GM19025 (cell line): ENCODE measurements at regions not wholly inside any gene's neighbourhood (a gene's known extent, or its start where the extent isn't known, plus 50 kb on each side); places are given as distances from the start of the nearest gene placed in this dataset.
"Not testable (repeated sequence)": the region's sequence is repeated elsewhere in the genome, so short reads cannot be mapped to it uniquely, and the experiment has no call there.

Experiments used
- ATAC-seq: cut with Tn5 transposase; IDR thresholded peaks from one replicate; pipeline ENCODE4 v1.9.1; 2021; ENCODE audit warnings: mild to moderate bottlenecking, low read depth, moderate library complexity; ENCODE audit not compliant: unreplicated experiment

DNA sequence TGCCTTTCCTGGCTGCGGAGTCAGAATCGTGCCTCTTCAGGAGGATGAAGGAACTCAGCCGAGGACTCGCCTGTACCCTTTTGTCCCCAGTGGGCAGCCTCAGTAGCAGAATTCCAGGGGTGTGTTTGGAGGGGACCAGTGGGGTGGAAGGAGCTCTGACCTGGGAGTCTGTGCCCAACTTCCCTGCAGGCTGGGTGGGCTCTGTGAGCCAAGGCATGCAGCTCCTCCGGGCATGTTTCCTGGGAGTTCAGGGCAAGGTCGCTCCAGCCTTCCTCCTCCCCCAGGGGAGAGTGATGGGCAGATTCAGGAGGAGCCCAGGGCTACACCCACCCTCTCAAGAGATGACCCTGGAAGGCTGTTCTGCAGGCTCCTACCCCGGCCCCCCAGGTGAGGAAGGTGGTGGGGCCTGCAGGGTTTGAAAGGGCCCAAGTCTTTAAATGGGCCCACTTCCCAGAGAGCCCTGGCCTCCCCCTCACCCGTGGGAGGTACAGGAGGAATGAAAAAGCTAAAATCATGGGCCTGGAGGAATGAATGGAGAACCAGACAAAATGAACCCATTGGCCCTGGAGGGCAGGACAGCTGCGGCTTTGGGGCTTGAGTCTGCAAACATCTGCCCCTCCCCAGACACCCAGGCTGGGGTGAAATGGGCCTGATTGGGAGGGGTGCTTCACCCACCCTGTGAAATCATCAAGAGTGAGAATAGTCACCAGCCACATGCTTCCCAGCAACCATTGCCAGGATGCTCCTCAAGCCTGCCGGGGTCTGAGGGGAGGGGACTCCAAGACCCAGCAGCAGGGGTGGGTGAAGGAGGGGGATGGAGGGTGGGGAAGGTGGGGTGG is 77.6 kb upstream of the PMEPA1 start:
- ATAC-seq: no peak

DNA sequence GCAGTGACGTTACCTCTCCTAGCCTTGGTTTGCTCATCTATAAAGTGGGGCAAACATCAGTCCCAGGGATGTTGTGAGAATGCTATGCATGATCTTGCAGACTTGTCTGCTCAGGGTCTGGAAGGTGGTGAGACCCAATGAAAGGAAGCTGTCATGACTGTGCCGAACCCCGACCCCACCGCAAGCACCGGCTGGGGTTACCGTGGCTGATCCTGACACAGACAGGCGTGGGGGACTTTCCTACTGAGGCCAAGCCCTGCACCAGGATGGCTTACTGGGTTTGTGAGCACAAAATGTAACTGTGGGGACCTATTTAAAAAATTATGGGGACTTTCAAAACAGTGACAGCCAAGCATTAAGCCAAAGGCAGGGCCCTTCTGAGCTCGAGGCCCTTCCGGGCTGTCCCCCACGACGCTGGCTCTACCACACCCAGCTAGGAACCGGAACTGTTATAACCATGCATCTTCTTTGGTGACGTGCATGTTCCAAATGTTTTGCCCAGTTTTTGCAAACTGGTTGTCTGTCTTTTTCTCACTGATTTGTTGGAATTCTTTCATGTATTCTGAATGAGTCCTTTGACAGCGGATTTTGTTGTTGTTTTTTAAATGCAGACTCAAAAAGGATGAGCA is 76.6 kb upstream of the PMEPA1 start:
- no peak for ATAC-seq

DNA sequence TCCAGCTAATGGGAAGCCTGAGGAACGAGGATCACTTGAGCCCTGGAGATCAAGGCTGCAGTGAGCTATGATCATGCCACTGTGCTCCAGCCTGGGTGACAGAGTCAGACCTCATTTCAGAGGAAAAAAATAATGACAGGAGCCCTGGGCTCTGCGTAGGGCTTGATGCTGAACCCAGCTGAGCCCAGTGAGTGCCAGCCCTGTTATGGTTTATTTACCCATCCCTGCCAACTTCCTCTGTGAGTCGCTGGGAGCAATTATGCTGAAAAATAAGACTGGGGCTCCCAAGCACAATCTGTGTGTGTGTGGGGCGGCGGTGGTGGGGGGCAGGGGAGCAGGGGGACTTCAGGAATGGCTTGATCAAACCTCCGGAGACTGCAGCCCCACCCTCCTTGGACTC is 75.9 kb upstream of the PMEPA1 start:
- no peak for ATAC-seq

DNA sequence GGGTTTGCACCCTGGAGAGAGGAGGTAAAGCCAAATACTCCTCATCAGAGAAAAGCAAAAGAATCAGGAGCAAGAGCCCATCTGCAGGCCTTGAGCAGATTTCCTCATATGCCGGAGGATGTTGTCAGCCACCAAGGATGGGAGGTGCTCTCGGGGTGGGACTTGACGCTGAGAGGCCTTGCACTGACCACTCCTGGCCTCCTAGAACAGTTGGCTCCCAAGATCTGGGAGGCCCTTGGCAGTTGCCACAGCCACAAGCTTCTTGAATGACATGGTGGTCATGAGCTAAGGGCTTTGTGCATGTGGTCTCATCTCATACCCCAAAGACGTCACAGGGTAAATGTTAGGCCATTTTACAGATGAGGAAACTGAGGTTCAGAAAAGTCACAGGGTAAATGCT is 75.2 kb upstream of the PMEPA1 start:
- no peak for ATAC-seq

DNA sequence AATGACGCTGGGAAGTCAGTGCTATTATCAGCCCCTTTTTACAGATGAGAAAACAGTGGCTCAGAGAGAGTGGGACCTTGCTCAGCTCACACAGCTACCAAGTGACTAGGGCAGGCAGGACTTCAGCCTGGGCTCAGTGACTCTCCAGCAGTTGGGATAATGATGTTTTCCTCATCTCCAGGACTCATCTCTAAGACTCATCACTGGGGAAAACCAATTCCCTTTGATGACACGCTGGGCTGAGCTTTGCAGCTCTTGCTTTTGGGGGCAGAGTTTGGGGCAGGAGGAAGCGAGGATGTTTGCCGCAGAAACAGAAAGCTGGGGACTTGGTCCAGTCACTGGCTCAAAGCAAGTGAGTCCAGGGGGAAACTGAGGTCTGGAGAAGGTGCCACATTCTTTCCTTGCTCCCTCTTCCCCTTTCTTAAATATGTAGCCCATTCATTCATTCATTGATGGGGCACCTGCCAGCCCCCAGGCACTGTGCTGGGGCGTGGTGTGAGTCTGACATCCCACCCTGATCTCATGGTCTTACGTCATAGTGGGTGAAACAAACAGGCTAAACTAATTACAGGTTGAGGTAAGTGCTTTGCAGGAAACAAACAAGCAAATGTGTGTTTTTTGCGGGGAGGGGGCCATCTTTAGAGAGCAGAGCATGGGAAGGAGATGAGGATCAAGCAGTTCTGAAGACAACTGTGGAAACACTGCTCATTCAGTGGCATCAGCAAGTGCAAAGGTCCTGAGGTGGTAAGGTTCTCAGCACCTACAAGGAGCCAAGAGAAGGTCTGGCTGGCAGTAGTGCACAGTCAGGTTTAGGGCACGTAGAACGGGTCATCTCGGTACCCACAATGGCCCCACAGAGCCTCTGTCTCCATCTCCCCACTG is 74.4 kb upstream of the PMEPA1 start:
- ATAC-seq: no peak

DNA sequence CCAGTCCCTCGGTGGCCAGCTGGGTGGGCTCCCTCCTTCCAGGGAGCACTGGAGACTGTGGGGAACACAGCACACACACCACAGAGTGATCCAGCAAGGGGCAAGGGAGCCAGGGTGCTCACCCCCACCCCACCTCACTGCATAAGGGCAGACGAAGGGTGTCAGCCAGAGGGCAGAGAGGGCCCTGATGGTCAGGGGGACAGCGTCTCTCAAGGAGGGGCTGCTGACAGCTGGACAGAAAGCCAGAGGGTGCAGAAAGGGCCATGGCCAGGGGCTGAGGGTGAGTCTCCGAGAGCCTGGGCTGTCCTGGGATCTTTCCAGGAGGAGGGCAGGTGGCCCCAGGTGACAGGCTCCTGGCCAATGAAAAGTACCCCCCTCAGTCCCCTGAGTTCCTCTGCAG is 73.4 kb upstream of the PMEPA1 start:
- no peak for ATAC-seq

DNA sequence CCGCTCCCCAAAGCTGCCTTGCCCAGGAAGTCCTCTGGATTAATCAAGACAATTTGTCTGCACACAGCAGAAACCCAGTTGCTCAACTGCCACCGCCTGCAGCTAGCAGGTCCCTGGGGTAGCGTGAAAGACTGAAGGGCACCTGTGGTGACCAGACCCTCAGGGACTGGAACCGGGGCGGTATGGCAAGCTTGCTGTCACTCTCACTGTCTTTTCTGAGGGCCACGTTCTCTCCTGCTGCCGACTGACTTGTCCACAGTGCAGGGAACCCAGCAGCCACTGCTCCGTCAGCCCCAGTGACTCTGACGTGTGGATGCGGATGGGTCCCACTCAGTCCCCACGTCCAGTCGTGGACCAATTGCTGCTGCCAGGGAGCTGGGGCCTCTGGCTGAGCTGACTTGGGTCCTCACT is 72.8 kb upstream of the PMEPA1 start:
- no peak for ATAC-seq

DNA sequence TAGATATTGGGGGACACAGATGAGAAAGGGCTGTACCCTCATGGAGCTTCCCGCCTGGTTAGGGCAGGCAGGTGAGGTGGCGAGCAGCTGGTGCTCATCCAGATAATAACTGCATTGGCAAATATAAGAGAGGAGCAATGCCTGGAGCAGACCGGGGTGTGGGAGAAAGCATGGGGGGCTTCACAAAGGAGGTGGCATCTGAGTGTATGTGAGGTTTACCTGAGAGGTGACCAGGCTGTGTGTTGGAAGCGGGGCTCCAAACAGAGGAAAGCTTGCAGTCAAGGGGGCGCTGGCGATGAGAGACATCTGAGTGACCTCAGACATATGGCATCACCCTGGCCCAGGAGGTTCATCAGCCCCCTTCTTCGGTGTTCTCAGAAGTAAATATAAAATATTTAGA is 72.1 kb upstream of the PMEPA1 start:
- ATAC-seq: no peak

DNA sequence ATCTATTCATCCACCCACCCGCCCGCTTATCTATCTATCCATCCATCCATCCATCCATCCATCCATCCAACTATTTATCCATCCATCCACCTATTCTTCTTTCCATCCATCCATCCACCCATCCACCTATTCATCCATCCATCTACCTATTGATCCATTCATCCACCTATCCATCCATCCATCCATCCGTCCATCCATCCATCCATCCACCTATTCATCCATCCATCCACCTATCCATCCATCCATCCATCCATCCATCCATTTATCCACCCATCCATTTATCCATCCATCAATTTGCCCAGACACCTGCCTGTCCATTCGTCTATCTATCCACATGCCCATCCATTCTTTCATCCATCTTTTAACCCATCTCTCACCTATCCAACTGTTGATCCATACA is 71.1 kb upstream of the PMEPA1 start:
- no peak for ATAC-seq

DNA sequence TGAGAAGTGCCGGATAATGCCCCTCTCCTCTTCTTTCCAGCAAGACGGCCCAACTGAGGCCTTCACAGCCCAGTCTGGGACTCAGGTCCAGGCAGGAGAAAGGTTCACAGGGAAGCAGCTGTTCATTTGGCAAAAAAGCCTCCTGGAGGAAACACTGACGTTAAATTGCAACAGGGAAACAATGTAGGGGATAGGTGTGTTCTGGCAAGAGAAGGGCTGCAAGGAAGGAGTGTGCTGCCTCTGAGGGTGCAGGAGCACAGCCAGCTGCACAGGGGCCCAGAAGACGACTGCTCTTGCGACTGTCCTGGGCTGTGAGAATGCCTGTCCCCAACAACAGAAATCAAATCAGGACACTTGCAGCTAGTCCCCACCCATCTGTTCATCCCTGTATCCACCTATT is 70.6 kb upstream of the PMEPA1 start:
- no peak for ATAC-seq

DNA sequence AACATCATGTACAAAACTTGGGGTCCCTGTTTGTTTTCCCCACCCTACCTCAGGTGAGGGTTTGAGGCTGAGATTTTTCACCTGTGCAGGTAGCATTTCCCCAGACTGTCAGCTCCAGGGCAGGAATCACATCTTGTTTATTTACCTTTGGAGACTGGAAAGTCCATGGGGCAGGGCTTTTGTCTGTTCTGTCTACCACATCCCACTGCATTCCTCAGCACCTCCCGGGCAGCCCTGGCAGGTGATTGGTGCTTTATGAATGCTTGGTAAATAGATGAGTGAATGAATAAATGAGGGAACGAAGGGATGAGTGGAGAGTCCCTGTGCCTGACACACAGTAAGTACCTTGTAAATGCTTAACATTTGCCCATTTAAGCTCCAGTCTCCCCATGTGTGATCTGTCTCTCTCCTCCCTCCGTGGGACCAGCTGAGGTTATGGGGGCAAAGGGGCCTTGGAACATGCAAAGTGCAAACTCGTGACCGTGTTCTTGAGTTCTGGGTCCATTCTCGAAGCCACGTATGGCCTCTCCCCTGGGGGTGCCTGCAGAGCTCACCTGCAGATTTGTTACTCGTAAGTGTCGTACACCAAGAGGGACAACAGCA is 69.7 kb upstream of the PMEPA1 start:
- ATAC-seq: no peak

DNA sequence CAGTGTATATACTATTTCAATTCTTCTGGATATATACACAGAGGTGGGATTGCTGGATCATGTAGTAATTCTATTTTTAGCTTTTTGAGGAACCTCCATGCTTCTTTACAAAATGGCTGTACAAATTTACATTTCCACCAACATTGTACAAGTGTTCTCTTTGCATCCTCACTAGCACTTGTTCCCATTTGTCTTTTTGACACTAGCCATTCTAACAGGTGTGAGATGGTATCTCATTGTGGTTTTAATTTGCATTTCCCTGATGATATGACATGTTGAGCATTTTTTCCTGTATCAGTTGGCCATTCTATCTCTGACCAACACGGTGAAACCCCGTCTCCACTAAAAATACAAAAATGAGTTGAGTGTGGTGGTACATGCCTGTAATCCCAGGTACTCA is 68.1 kb upstream of the PMEPA1 start:
- ATAC-seq: no peak

DNA sequence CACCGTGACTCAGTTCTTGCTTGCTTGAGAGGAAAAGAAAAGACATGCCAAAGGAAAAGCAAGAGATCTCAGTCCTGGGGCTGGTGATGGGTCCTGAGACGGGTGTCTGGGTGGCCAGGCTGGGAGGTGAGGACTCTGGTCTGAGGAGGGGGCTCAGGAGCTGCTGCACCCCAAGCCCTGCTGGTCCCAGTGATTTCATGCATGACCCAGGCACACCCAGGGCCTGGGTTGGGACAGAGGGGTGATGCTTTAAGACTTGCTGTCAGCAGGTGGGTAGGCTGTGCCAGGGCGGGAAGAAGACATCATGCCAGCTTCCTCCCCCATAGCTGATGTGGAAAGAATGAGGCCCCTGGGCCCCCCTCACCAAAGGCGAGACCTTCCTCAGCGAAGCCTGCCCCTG is 65.1 kb upstream of the PMEPA1 start:
- ATAC-seq: no peak

DNA sequence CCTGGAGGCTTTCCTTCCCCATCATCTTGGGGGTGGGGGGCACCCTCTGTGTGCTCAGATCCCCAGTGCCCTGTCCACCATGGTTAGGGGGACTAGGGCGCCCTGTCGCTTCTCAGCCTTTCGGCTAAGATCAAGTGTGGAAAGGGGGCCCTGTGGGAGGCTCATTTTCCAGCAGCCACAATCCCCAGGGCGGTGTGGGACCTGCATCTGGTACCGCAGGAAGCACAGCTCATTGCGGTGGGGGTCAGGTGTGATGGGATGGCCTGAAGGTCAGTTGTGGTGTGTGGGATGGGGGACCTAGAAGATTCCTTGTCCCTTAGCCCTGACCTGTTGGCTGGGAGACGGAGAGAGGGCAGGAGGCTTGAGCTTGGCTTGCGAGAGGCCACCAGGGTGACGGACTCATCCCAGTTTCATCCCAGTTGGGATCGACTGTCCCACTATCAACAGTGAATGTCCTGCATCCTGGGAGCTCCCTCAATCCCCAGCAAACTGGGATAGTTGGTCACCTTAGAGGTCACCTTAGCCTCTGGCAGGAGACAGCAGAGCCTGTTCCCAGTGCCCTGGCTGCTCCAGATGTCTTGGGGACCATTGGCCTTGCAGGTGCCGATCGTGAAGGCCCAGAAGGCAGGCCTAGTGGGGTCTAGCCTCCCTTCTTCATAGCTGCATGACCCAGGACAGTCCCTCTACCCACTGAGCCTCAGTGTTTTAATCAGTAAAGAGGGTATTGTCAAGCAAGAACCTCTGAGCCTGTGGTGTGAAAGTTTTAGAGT is 64.5 kb upstream of the PMEPA1 start:
- no peak for ATAC-seq

DNA sequence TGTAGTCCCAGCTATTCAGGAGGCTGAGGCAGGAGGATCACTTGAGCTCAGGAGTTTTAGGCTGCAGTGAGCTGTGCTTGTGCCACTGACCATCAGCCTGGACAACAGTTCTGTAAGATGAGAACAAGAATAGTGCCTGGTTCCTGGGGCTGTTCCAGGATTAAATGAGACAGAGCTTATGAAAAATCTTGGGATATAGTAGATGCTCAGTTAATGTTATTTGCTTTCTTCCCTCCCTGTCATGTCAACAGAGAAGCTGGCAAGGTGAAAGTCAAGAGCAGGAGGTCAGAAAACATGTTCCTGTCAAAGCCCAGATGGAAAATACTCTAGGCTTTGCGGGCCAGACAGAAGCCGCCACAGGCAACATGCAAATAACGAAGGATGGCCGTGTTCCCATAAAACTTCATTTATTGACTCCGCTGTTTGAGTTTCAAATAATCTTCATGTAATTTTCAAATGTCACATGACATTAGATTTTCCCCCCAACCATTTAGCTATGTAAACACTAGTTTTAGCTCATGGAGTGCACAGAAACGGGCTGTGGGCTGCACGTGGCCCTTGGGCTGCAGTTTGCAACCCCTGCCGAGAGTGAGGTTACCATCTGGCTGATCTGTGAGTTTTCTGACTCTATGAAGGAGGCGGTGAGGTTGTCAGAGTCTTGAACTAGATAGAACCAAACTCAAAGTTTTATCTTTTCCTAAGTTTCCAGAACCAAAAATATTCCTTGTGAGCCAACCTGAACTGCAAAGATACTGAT is 63.4 kb upstream of the PMEPA1 start:
- no peak for ATAC-seq

DNA sequence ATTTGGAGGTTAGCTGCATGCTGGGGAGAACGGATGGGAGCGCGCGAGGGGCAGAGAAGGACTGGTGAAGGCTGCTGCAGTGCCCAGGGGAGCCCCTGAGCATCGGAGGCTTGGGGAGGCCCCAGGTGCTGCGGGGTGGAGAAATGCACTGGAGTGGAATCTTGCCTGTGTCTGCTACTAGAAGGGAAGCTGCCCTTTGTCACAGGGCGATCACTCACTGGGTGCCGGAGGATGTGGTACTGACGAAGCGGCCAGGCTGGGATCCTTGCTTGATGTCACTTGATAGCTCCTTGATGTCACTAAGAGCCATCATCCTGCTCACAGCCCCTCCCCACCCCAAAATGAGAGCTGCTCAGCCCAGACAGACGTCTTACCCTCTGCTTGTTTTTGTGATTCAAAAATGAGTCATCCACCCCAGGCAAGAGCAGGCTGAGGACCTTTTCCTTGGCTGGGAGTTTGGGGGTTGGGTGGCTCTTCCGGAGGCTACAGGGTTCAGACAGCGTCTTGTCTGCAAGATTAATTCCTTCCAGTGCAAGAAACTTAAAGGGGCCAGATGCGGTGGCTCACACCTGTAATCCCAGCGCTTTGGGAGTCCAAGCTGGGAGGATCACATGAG is 62.6 kb upstream of the PMEPA1 start:
- no peak for ATAC-seq

DNA sequence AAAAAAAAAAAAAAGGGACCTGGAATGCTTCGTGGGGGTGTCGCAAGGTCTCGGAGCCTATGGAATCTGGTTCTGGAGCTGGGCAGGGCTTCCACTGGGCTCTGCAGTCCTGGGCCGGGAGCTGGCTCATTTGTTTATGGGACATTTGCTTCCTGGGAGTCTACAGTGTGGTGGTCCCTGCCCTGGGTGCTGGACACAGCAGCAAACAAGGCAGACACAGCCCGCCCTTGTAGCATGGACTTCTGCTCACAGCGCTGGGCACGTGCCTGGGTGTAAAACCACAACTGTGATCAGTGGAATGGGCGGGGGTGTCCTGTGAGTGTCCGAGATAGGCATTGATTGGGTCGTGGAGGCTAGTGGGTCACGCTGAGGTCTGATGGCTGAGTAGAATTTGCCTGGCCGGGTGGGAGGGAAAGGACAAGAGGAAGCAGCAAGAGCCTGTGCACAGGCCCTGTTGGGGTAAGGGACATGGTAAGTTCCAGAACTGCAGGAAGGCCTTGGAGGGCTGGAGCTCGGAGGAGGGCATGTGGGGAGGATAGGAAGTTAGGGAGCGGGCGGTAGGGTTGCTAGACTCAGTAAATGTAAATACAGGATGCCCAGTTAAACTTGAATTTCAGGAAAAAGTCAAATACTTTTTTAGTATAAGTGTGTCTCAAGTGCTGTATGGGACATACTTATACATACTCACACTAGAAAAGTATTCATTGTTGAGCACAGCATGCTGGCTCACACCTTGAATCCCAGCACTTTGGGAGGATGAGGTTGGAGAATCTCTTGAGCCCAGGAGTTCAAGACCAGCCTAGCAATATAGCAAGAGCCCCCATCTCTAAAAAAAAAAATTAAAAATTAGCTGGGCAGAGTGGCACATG is 61.3 kb upstream of the PMEPA1 start:
- no peak for ATAC-seq

DNA sequence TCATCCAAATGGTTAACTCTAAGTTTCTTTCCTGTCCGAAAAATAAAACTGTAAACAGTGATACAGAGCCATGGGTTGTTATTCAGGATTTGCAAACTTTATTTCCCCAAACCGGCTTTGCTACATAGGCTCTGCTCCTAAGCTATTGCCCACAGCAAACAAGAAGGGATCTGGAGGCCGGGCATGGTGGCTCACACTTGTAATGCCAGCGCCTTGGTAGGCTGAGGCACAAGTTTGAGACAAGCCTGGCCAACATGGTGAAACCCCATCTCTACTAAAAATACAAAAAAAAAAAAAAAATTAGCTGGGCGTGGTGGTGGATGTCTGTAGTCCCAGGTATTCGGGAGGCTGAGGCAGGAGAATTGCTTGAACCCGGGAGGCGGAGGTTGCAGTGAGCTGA is 60.6 kb upstream of the PMEPA1 start:
- not testable (repeated sequence) for ATAC-seq
